ENCODE measurements at regions not wholly inside any gene's neighbourhood (a gene's known extent, or its start where the extent isn't known, plus 50 kb on each side); places are given as distances from the start of the nearest gene placed in this dataset.

GRCh38 chrY:21177306-21177800, 333.8 kb upstream of the RBMY1B start:
- TF ChIP-seq CTCF (IDR thresholded peaks at IDR 0.05) (no peak), POLR2A (IDR thresholded peaks at IDR 0.05) (no peak)
- Histone ChIP-seq H3K9me3 (replicated peaks in 1 of 3) (no peaks in the 10 kb centered on the region), H3K27ac (no peak overlapping the region), H3K4me1 (replicated peaks in 1 of 2) (no peaks in the 10 kb centered on the region), H3K27me3 (no peaks in the 10 kb centered on the region), H3K4me3 (no peak overlapping the region), H3K36me3 (replicated peaks in 1 of 2) (no peaks in the 10 kb centered on the region)
- intact Hi-C loops (cut with DNase I): no loop called here
- 56% methylated on average over 1 of the region's 1 CpG; no CpG with 5 or more reads in 3 of the 4 donors for WGBS, 4 donors
- DNase-seq: no peak

GRCh38 chrY:21178281-21178680, 332.9 kb upstream of the RBMY1B start:
- 68 to 100% methylated on average over 1 of the region's 1 CpG; no CpG with 5 or more reads in 2 of the 4 donors for WGBS, 4 donors
- Histone ChIP-seq H3K36me3 (replicated peaks in 1 of 2) (no peaks in the 10 kb centered on the region), H3K4me3 (no peak overlapping the region), H3K9me3 (replicated peaks in 1 of 3) (no peaks in the 10 kb centered on the region), H3K27ac (no peak overlapping the region), H3K4me1 (replicated peaks in 1 of 2) (no peaks in the 10 kb centered on the region), H3K27me3 (no peaks in the 10 kb centered on the region)
- no peak for TF ChIP-seq POLR2A (IDR thresholded peaks at IDR 0.05)
- TF ChIP-seq CTCF (IDR thresholded peaks at IDR 0.05): no peak
- intact Hi-C loops (cut with DNase I): no loop called here
- no peak for DNase-seq

- WGBS, 4 donors: 78 to 82% methylated on average over 5 of the region's 5 CpGs; no CpG with 5 or more reads in 2 of the 4 donors
- DNase-seq: no peak
- no peak overlapping the region for H3K4me3 ChIP-seq
- H3K27ac ChIP-seq: no peak overlapping the region
- TF ChIP-seq CTCF (IDR thresholded peaks at IDR 0.05) (no peak), POLR2A (IDR thresholded peaks at IDR 0.05) (no peak)
- H3K27me3 ChIP-seq: no peaks in the 10 kb centered on the region
- no peaks in the 10 kb centered on the region for H3K4me1 ChIP-seq (replicated peaks in 1 of 2)
- intact Hi-C loops (cut with DNase I): no loop called here
- H3K36me3 ChIP-seq (replicated peaks in 1 of 2): no peaks in the 10 kb centered on the region
- no peaks in the 10 kb centered on the region for H3K9me3 ChIP-seq (replicated peaks in 1 of 3)
Measured at GRCh38 chrY:21180921-21181320, 330.2 kb upstream of the RBMY1B start.

GRCh38 chrY:21184271-21184670, 326.9 kb upstream of the RBMY1B start:
- WGBS, 4 donors: 38 to 65% methylated on average over 1 of the region's 1 CpG; no CpG with 5 or more reads in 2 of the 4 donors
- H3K27ac ChIP-seq: no peak overlapping the region
- DNase-seq: no peak
- TF ChIP-seq CTCF (IDR thresholded peaks at IDR 0.05) (no peak), POLR2A (IDR thresholded peaks at IDR 0.05) (no peak)
- H3K36me3 ChIP-seq (replicated peaks in 1 of 2): no peaks in the 10 kb centered on the region
- H3K4me3 ChIP-seq: no peak overlapping the region
- no peaks in the 10 kb centered on the region for H3K4me1 ChIP-seq (replicated peaks in 1 of 2)
- H3K9me3 ChIP-seq (replicated peaks in 1 of 3): no peaks in the 10 kb centered on the region
- H3K27me3 ChIP-seq: no peaks in the 10 kb centered on the region
- intact Hi-C loops (cut with DNase I): no loop called here
